Stimulated activated CD8-positive, alpha-beta memory T cell treated with anti-CD3 and anti-CD28 coated beads, Interleukin-2, amount 100 ng/mL, for 48 hours (primary cell): ENCODE measurements at regions not wholly inside any gene's neighbourhood (a gene's known extent, or its start where the extent isn't known, plus 50 kb on each side); places are given as distances from the start of the nearest gene placed in this dataset.
"Not testable (repeated sequence)": the region's sequence is repeated elsewhere in the genome, so short reads cannot be mapped to it uniquely, and the experiment has no call there.

Experiments
- DNase-seq, 2 donors: peaks; one replicate each; pipeline ENCODE4 v3.0.0-alpha.2; 2020; ENCODE audit warnings: low read depth in 2 of 2

- no peak for DNase-seq
These were observed 507.4 kb upstream of the ATP2B1 start for GRCh38 chr12:90216020-90216552.

- no peak for DNase-seq
These were observed 502.4 kb upstream of the ATP2B1 start for GRCh38 chr12:90211017-90211416.

GRCh38 chr12:90209029-90209428 is 500.4 kb upstream of the ATP2B1 start:
- DNase-seq, result no peak

GRCh38 chr12:90208379-90208778 is 499.7 kb upstream of the ATP2B1 start:
- not testable (repeated sequence) for DNase-seq

GRCh38 chr12:90207799-90208198 is 499.2 kb upstream of the ATP2B1 start:
- no peak for DNase-seq

- DNase-seq, result no peak
These were observed 496.5 kb upstream of the ATP2B1 start for GRCh38 chr12:90205165-90205564.

- no peak for DNase-seq
These were observed 494.9 kb upstream of the ATP2B1 start for GRCh38 chr12:90203556-90203955.

- DNase-seq, result no peak
These were observed 490.4 kb upstream of the ATP2B1 start for GRCh38 chr12:90199006-90199405.

- no peak for DNase-seq
These were observed 484.9 kb upstream of the ATP2B1 start for GRCh38 chr12:90193500-90193899.

- no peak for DNase-seq
These were observed 480.2 kb upstream of the ATP2B1 start for GRCh38 chr12:90188857-90189256.

GRCh38 chr12:90183201-90183600 is 474.6 kb upstream of the ATP2B1 start:
- no peak for DNase-seq

- no peak for DNase-seq
These were observed 472.6 kb upstream of the ATP2B1 start for GRCh38 chr12:90181216-90181615.

GRCh38 chr12:90174956-90175355 is 466.3 kb upstream of the ATP2B1 start:
- DNase-seq, result no peak

- no peak for DNase-seq
These were observed 465.5 kb upstream of the ATP2B1 start for GRCh38 chr12:90174198-90174510.

GRCh38 chr12:90173499-90174197 is 465.0 kb upstream of the ATP2B1 start:
- no peak for DNase-seq

GRCh38 chr12:90172524-90172923 is 463.9 kb upstream of the ATP2B1 start:
- no peak for DNase-seq

GRCh38 chr12:90170740-90171139 is 462.1 kb upstream of the ATP2B1 start:
- no peak for DNase-seq

- DNase-seq, result no peak
These were observed 459.0 kb upstream of the ATP2B1 start for GRCh38 chr12:90167518-90168208.

GRCh38 chr12:90166671-90167070 is 458.0 kb upstream of the ATP2B1 start:
- DNase-seq, result no peak

- DNase-seq, result no peak
These were observed 457.4 kb upstream of the ATP2B1 start for GRCh38 chr12:90166012-90166411.

GRCh38 chr12:90163975-90164374 is 455.3 kb upstream of the ATP2B1 start:
- no peak for DNase-seq

GRCh38 chr12:90153827-90154226 is 445.2 kb upstream of the ATP2B1 start:
- DNase-seq, result no peak

GRCh38 chr12:90152897-90153624 is 444.4 kb upstream of the ATP2B1 start:
- no peak for DNase-seq
